Activated CD4-positive, CD25-positive, alpha-beta regulatory T cell (primary cell): ENCODE measurements at regions not wholly inside any gene's neighbourhood (a gene's known extent, or its start where the extent isn't known, plus 50 kb on each side); places are given as distances from the start of the nearest gene placed in this dataset.

Source experiments
- DNase-seq, 4 experiments: peaks; one replicate each; lab custom pipeline; 2025; lab: John Stamatoyannopoulos, UW

GRCh38 chr11:79957702-79958101 is 516.9 kb upstream of the TENM4 start:
- DNase-seq, result no peak

- DNase-seq, result no peak
Observed at GRCh38 chr11:79956061-79956460, 515.2 kb upstream of the TENM4 start.

- DNase-seq, result no peak
Observed at GRCh38 chr11:79953629-79954028, 512.8 kb upstream of the TENM4 start.

- no peak for DNase-seq
Observed at GRCh38 chr11:79950741-79951140, 509.9 kb upstream of the TENM4 start.

GRCh38 chr11:79950172-79950571 is 509.3 kb upstream of the TENM4 start:
- DNase-seq, result no peak

- no peak for DNase-seq
Observed at GRCh38 chr11:79949574-79949973, 508.7 kb upstream of the TENM4 start.

- DNase-seq, result no peak
Observed at GRCh38 chr11:79942646-79943045, 501.8 kb upstream of the TENM4 start.

GRCh38 chr11:79942090-79942489 is 501.3 kb upstream of the TENM4 start:
- DNase-seq, result no peak

- DNase-seq, result no peak
Observed at GRCh38 chr11:79940974-79941735, 500.3 kb upstream of the TENM4 start.

GRCh38 chr11:79940165-79940564 is 499.3 kb upstream of the TENM4 start:
- DNase-seq, result no peak

- DNase-seq, result no peak
Observed at GRCh38 chr11:79939111-79939510, 498.3 kb upstream of the TENM4 start.

GRCh38 chr11:79937676-79938334 is 497.0 kb upstream of the TENM4 start:
- DNase-seq, result no peak

- DNase-seq, result no peak
Observed at GRCh38 chr11:79932612-79933011, 491.8 kb upstream of the TENM4 start.

GRCh38 chr11:79931692-79932091 is 490.9 kb upstream of the TENM4 start:
- no peak for DNase-seq

GRCh38 chr11:79926707-79927106 is 485.9 kb upstream of the TENM4 start:
- no peak for DNase-seq

GRCh38 chr11:79925570-79925969 is 484.7 kb upstream of the TENM4 start:
- DNase-seq, result no peak

GRCh38 chr11:79922641-79923040 is 481.8 kb upstream of the TENM4 start:
- DNase-seq, result no peak

- no peak for DNase-seq
Observed at GRCh38 chr11:79920480-79920879, 479.6 kb upstream of the TENM4 start.

- no peak for DNase-seq
Observed at GRCh38 chr11:79919350-79919749, 478.5 kb upstream of the TENM4 start.

- no peak for DNase-seq
Observed at GRCh38 chr11:79918846-79919245, 478.0 kb upstream of the TENM4 start.

GRCh38 chr11:79906164-79906563 is 465.3 kb upstream of the TENM4 start:
- DNase-seq, result no peak

GRCh38 chr11:79902493-79902892 is 461.7 kb upstream of the TENM4 start:
- no peak for DNase-seq

- no peak for DNase-seq
Observed at GRCh38 chr11:79897896-79898295, 457.1 kb upstream of the TENM4 start.

GRCh38 chr11:79896258-79896657 is 455.4 kb upstream of the TENM4 start:
- no peak for DNase-seq
